NOMO-1 treated with DMSO at 0.1 percent for 48 hours (cell line): ENCODE measurements at regions not wholly inside any gene's neighbourhood (a gene's known extent, or its start where the extent isn't known, plus 50 kb on each side); places are given as distances from the start of the nearest gene placed in this dataset.
"Not testable (repeated sequence)": the region's sequence is repeated elsewhere in the genome, so short reads cannot be mapped to it uniquely, and the experiment has no call there.

Experiments
- DNase-seq: peaks from one replicate; lab custom pipeline; 2025; ENCODE audit not compliant: unreplicated experiment; lab: John Stamatoyannopoulos, UW

DNA sequence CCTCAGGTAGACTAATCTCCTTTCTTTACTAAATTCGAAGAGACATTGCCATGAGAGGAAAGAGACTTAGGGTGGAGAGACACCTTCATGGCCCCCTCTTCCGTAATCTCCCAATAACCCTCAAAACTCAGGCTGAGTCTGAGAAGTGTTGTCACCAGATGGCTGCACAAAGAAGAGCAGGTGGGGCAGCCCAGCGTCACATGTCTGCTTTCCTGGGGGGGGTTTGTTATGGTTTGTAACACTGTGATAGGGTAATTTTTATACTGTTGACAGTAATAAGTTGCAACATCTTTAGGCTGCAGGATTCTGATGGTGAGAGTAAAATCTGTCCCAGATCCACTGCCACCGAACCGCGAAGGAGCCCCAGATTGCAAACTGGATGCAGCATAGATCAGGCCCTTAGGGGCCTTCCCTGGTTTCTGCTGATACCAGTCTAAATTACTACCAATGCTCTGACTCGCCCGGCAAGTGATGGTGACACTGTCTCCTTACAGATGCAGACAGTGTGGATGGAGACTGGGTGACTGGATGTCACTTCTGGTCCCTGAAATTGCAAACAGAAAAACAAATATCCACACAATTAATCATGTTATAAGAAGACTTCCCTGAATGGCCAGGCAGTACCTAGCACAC lies 595.1 kb downstream of the RPIA start:
- not testable (repeated sequence) for DNase-seq

DNA sequence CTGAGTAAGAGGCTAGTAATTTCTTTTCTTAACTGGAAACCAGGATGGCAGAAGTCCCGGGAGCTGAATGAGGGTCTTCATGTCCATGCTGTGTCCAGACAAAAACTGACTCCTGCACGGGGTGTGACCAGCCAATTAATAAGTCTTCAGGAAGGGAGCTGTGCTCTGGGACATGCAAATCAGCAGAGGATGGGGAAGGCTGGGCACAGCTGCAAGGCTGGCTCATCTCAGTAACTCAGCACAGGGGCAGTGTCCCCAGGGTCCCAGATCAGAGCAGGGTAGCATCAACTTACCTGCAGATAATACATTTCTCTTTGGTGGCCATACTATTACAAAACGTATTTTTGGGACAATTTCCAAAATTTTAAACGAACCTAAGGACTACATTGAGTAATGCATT lies 595.6 kb downstream of the RPIA start:
- DNase-seq, result not testable (repeated sequence)

DNA sequence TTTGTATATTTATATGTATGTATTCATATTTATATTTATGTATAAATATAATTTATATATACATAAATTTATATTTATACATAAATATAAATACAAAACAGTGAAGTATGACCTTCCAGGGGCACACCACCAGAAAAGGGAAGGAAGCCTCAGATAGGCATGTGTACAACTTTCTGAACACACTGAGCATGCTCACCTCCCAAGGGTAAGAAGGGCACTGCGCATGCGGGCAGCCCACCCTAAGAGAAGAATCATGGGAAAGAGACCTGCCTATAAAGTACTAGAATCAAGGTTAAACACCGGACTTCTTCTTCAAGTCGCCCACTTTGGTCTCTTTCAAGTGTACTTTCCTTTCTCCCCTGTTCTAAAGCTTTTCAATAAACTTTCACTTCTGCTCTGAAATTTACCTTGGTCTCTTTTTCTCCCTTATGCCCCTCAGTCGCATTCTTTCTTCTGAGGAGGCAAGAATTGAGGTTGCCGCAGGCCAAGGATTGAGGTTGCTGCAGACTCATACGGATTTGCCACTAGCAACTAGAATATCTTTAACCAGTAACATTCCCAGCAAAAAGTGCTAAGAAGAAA lies 600.3 kb downstream of the RPIA start:
- DNase-seq, result not testable (repeated sequence)

DNA sequence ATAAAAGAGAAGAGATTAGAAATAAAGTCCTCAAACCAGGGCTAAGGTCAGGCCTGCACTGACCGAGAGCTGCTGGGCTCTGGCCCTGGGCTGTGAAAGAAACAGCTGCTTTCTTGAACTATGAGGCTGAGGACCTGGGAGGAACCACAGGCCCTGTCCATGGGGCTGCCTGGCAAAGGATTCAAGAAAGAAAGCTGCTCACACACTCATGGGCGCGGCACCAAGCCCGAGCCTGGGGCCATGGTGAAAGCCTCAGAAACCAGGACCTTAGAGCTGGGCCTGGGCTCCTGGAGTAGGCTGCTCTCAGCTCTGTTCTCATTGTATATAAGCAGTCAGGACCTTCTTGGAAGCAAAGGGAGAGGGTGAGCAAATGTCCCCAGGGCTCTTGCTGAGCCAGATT lies 601.9 kb downstream of the RPIA start:
- DNase-seq, result not testable (repeated sequence)

DNA sequence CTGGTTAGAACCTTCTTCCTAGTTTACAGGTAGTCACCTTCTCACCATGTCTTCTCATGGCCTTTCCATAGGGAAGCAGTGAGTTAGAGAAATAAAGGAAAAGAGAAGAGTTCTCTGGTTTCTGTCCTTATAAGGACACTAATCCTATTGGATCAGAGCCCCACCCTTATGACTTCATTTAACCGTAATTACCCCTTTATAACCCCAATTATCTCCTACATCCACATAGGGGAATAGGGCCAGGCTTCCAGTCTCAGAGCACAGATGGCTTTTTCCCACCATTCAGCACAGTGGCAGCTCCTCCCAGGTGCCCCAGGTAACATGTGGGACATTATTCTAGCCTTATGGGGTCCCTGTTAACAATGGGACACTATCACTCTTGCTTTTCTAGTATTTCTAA lies 602.9 kb downstream of the RPIA start:
- DNase-seq, result not testable (repeated sequence)

DNA sequence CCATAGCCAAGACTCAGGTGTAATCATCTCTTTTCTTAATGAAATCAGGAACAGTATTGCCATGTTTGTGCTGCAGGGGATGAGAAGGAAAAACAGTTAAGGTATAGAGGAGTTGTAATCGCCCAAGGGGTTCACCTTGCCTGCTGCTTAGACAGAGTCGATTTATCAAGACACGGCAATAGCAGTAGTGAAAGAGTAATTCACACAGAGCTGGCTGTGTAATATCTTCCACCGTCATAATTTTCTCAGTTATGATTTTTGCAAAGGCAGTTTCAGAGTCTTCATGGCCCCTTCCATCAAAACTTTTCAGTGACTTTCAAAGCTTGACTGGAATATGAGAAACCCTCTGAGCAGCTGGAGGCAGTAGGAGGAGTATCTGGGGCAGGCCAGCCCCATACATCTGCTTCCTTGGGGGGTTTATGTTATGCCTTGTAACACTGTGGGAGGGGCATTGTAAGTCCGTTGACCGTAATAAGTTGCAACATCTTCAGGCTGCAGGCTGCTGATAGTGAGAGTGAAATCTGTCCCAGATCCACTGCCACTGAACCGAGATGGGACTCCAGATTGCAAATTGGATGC lies 605.4 kb downstream of the RPIA start:
- not testable (repeated sequence) for DNase-seq

DNA sequence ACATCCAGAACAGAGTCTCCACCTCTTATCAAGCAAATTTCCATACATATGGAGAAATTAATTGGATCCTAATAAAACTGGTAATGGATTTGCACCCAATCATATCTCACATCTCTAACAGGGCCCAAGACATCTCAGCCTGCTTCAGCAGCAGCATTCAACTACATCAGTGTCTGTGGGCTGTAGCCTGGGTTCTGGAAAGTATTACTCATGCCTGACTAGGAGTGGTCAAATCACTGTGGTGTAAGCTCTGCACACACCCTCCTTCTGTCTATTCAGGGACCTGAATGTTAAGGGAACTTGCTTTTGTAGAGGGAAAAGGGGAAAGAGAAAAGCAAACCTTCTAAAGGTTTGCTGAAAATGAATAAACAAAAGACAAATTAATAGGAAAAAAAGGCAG lies 607.7 kb downstream of the RPIA start:
- not testable (repeated sequence) for DNase-seq

DNA sequence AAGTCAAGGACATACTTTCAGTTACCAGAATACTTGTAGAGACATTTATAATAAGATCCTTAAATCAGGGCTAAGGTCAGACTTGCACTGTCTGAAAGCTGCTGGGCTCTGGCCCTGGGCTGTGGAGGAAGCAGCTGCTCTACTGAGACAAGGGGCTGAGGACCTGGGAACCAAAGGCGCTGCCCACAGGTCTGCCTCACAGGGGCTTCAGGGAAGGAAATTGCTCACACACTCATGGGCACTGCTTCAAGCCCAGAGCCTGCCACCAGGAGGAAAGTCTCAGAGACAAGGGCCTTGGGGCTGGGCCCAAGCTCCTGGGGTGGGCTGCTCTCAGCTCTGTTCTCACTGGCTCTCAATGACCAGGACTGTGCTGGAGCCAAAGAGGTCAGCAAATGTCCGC lies 614.1 kb downstream of the RPIA start:
- DNase-seq, result not testable (repeated sequence)

DNA sequence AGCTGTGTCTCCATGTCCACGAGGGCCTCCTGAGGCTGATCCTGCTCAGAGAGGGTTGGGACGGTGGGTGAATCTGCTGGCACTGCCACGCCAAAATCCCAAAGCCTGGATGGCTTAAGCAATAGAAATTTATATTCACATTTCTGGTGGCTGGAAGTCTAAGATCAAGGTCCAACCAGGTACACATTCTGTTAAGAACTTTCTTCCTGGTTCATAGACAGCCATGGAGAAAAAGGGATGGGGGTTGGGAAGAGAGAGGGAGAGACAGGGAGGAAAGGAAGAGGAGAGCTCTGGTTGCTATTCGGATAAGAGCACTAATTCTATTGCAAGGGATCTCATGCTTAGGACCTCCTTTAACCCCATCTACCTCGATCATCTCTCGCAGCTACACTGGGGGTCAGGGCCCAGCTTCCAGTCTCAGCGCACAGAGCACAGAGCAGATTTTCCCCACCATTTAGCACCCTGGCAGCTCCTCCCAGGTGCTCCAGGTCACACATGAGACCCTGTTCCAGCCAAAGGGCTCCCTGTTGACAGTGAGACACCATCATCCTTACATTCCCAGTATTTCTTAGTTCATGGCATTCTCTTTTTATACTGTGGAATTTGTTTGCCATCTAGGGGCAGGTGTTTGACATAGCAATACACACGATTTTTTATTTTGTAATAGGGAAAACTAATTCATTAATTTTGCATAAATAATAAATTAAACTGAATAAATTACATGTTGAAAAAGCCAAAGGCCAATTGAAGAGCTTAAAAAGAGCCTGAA lies 615.6 kb downstream of the RPIA start:
- DNase-seq, result not testable (repeated sequence)

DNA sequence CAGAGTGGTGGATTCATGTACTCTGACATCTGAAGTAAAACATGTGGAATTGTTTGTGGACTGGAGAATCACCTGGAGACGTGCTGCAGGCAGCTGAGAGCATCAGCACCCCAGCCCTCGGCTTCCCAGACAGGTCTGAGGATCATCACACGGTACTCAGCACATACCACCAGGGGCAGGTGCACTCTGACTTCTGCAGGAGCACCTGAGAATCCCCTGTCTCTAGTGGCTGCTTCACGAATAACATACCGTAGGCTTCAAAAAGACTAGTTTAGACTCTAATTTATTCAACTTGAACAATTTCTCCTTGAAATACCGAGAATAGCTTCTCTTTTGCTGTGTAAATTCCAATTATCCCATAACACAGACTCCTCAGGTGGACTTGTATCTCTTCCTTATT lies 627.5 kb downstream of the RPIA start:
- DNase-seq, result not testable (repeated sequence)

DNA sequence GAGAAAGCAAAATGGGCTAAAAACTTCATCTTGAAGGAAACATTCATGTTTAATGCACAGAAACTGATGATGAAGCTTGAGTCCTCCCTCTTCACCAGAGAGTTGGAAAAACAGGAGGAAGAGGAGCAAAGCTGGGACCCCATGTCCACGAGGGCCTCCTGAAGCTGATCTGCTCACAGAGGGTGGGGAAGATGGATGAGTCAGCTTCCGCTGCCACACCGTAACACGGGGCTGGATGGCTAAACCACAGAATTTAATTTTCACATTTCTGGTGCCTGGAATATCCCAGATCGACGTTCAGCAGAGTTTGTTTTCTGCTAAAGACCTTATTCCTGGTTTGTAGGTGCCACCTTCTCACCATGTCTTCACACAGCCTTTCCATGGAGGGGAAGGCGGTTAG lies 634.4 kb downstream of the RPIA start:
- not testable (repeated sequence) for DNase-seq

DNA sequence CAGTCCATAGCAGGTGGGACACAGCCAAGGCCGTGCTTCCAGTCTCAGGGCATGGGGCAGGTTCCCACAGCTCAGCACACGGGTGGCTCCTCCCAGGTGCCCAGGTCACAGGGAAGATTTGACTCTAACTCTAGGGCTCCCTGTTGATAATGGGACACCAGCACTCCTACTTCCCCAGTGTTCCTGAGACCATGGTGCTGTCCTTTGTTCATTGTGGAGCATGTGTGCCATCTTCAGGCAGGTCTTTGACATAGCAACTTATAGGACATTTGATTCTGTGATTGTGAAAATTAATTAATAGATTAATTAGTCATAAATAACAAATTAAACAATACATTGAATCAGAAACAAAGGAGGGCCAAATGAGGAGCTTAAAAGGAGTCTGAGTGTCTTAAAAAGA lies 635.0 kb downstream of the RPIA start:
- not testable (repeated sequence) for DNase-seq

DNA sequence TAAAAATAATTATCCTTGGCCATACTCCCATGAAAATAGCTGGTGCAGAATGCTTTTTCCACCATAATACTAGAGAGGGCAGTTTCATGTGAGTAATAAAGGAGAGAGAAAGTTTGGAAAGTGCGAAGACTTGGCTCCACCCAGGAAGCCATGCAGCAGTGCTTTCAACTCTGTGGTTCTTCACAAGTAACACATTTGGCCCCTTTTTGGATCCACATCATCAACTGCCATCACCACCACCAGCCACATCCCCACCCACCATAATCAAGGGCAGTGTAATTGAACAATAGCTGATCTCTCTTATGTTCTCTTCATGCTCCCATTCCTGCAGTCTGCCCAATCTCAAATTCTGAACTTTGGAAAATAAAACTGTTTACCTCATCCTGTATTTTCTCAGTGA lies 637.3 kb downstream of the RPIA start:
- DNase-seq, result not testable (repeated sequence)
